ENCODE measurements at regions not wholly inside any gene's neighbourhood (a gene's known extent, or its start where the extent isn't known, plus 50 kb on each side); places are given as distances from the start of the nearest gene placed in this dataset.

- no peak overlapping the region for H3K9ac ChIP-seq (ENCODE audit: low read depth, low read length)
- no peak overlapping the region for H2AFZ ChIP-seq (ENCODE audit: low read depth, low read length)
- no peak overlapping the region for H3K27ac ChIP-seq (ENCODE audit: low read length)
- H3K4me2 ChIP-seq (ENCODE audit: insufficient read depth, low read length): no peak overlapping the region
- H3K9me3 ChIP-seq (ENCODE audit: insufficient read depth, low read length, severe bottlenecking): no peaks in the 10 kb centered on the region
- ATAC-seq (ENCODE audit: insufficient read depth, low read depth) (no peak), DNase-seq (no peak)
- TF ChIP-seq CTCF (IDR thresholded peaks at IDR 0.05; ENCODE audit: borderline replicate concordance, extremely low read depth, low read length, poor library complexity, severe bottlenecking) (no peak), EZH2 (IDR thresholded peaks at IDR 0.05; ENCODE audit: borderline replicate concordance, low read depth, low read length, severe bottlenecking) (no peak)
- H4K20me1 ChIP-seq (ENCODE audit: insufficient read depth, low read length): no peaks in the 10 kb centered on the region
- no peak overlapping the region for H3K4me3 ChIP-seq (ENCODE audit: low read depth in 1 of 2, low read length in 2 of 2)
- no peaks in the 10 kb centered on the region for H3K27me3 ChIP-seq (ENCODE audit: insufficient read depth, low read length, poor library complexity)
- H3K36me3 ChIP-seq (ENCODE audit: insufficient read depth, low read length): no peaks in the 10 kb centered on the region
- no peaks in the 10 kb centered on the region for H3K4me1 ChIP-seq (ENCODE audit: insufficient read depth, low read length)
- H3K79me2 ChIP-seq (ENCODE audit: insufficient read depth, low read length): no peaks in the 10 kb centered on the region
These were observed 174.0 kb downstream of the ASB1 start for GRCh38 chr2:238600506-238601432.

GRCh38 chr2:238601433-238602222 is 174.9 kb downstream of the ASB1 start:
- ATAC-seq (ENCODE audit: insufficient read depth, low read depth) (no peak), DNase-seq (no peak)
- no peaks in the 10 kb centered on the region for H4K20me1 ChIP-seq (ENCODE audit: insufficient read depth, low read length)
- H3K9ac ChIP-seq (ENCODE audit: low read depth, low read length): no peak overlapping the region
- no peak overlapping the region for H3K4me3 ChIP-seq (ENCODE audit: low read depth in 1 of 2, low read length in 2 of 2)
- TF ChIP-seq CTCF (IDR thresholded peaks at IDR 0.05; ENCODE audit: borderline replicate concordance, extremely low read depth, low read length, poor library complexity, severe bottlenecking) (no peak), EZH2 (IDR thresholded peaks at IDR 0.05; ENCODE audit: borderline replicate concordance, low read depth, low read length, severe bottlenecking) (no peak)
- no peaks in the 10 kb centered on the region for H3K4me1 ChIP-seq (ENCODE audit: insufficient read depth, low read length)
- no peaks in the 10 kb centered on the region for H3K36me3 ChIP-seq (ENCODE audit: insufficient read depth, low read length)
- H3K4me2 ChIP-seq (ENCODE audit: insufficient read depth, low read length): no peak overlapping the region
- no peak overlapping the region for H2AFZ ChIP-seq (ENCODE audit: low read depth, low read length)
- H3K79me2 ChIP-seq (ENCODE audit: insufficient read depth, low read length): no peaks in the 10 kb centered on the region
- no peaks in the 10 kb centered on the region for H3K27me3 ChIP-seq (ENCODE audit: insufficient read depth, low read length, poor library complexity)
- H3K27ac ChIP-seq (ENCODE audit: low read length): no peak overlapping the region
- H3K9me3 ChIP-seq (ENCODE audit: insufficient read depth, low read length, severe bottlenecking): no peaks in the 10 kb centered on the region

GRCh38 chr2:238602223-238602960 is 175.7 kb downstream of the ASB1 start:
- no peak overlapping the region for H2AFZ ChIP-seq (ENCODE audit: low read depth, low read length)
- H4K20me1 ChIP-seq (ENCODE audit: insufficient read depth, low read length): no peaks in the 10 kb centered on the region
- no peaks in the 10 kb centered on the region for H3K27me3 ChIP-seq (ENCODE audit: insufficient read depth, low read length, poor library complexity)
- no peaks in the 10 kb centered on the region for H3K79me2 ChIP-seq (ENCODE audit: insufficient read depth, low read length)
- no peaks in the 10 kb centered on the region for H3K4me1 ChIP-seq (ENCODE audit: insufficient read depth, low read length)
- no peaks in the 10 kb centered on the region for H3K9me3 ChIP-seq (ENCODE audit: insufficient read depth, low read length, severe bottlenecking)
- DNase-seq (no peak), ATAC-seq (ENCODE audit: insufficient read depth, low read depth) (no peak)
- no peak overlapping the region for H3K4me3 ChIP-seq (ENCODE audit: low read depth in 1 of 2, low read length in 2 of 2)
- H3K9ac ChIP-seq (ENCODE audit: low read depth, low read length): no peak overlapping the region
- no peak overlapping the region for H3K27ac ChIP-seq (ENCODE audit: low read length)
- H3K4me2 ChIP-seq (ENCODE audit: insufficient read depth, low read length): no peak overlapping the region
- TF ChIP-seq CTCF (IDR thresholded peaks at IDR 0.05; ENCODE audit: borderline replicate concordance, extremely low read depth, low read length, poor library complexity, severe bottlenecking) (no peak), EZH2 (IDR thresholded peaks at IDR 0.05; ENCODE audit: borderline replicate concordance, low read depth, low read length, severe bottlenecking) (no peak)
- no peaks in the 10 kb centered on the region for H3K36me3 ChIP-seq (ENCODE audit: insufficient read depth, low read length)

Measured in DND-41 (cell line).